Stomach (tissue), 8 donors: ENCODE measurements at regions not wholly inside any gene's neighbourhood (a gene's known extent, or its start where the extent isn't known, plus 50 kb on each side); places are given as distances from the start of the nearest gene placed in this dataset.
A peak's percentile ranks its signal among the peaks of the same experiment; 100 is the strongest.

Experiments used
- DNase-seq, 2 donors: peaks; one replicate each; pipeline versions ENCODE4 v3.0.0 to v3.0.0-alpha.2; 2013 to 2019
- H3K27ac ChIP-seq, 5 donors: fragments of 200-600 bp in 4 of 5; sonication (generic) in 4 of 5; one replicate each; pipeline ENCODE4 v1.5.1; 2013 to 2019; ENCODE audit warnings: mild to moderate bottlenecking in 1 of 5, moderate library complexity in 1 of 5
- H3K27me3 ChIP-seq, 3 donors: fragments of 200-600 bp; sonication (generic); one replicate each; pipeline ENCODE4 v1.5.1; 2017 to 2019; ENCODE audit warnings: mixed run types in 1 of 3
- H3K36me3 ChIP-seq, 4 donors: fragments of 200-600 bp; sonication (generic); 1 replicate in 3 of 4; 2 replicates in 1 of 4; pipeline ENCODE4 v1.5.1; 2016 to 2019
- H3K4me1 ChIP-seq, 4 donors: fragments of 200-600 bp; sonication (generic); one replicate each; pipeline ENCODE4 v1.5.1; 2016 to 2019
- H3K4me3 ChIP-seq, 4 donors: fragments of 200-600 bp; sonication (generic) in 3 of 4; one replicate each; pipeline ENCODE4 v1.5.1; 2016 to 2019; ENCODE audit warnings: mild to moderate bottlenecking in 1 of 4
- H3K9me3 ChIP-seq, 4 donors: fragments of 200-600 bp; sonication (generic); one replicate each; pipeline ENCODE4 v1.5.1; 2016 to 2019
- EP300 ChIP-seq: sonication (generic); formaldehyde crosslinking; IDR thresholded peaks from one replicate; pipeline ENCODE4 v1.6.1; 2017; ENCODE audit warnings: antibody characterized with exemption
- POLR2A ChIP-seq, 4 donors: fragments of 450-650 bp; IDR thresholded peaks; one replicate each; pipeline ENCODE4 v1.6.1; 2016; ENCODE audit warnings: antibody characterized with exemption in 4 of 4, control low read depth in 2 of 4, mild to moderate bottlenecking in 1 of 4, moderate library complexity in 1 of 4
- POLR2AphosphoS5 ChIP-seq, 3 donors: sonication (generic); formaldehyde crosslinking; IDR thresholded peaks; one replicate each; pipeline ENCODE4 v1.6.1; 2016; ENCODE audit warnings: antibody characterized with exemption in 3 of 3
- WGBS, 5 donors: extraction: QIAGEN DNeasy Blood & Tissue Kit in 3 of 5; methylation state at CpG; one replicate each; pipeline versions ENCODE4 v1.1.5 to v1.1.7; 2013 to 2018; 5-methylcytosine and 5-hydroxymethylcytosine counted together
- intact Hi-C: fragments of 100-400 bp; cut with DNase I; formaldehyde crosslinking; loops from one replicate; pipeline ENCODE4 v1.15.1; 2023; ENCODE audit warnings: low total_unique reads
- TF ChIP-seq, protein P1 (sequence below), 7 experiments: fragments of 450-650 bp in 4 of 7; fragments of 200-600 bp in 3 of 7; sonication (generic) in 3 of 7; IDR thresholded peaks; one replicate each; pipeline ENCODE4 v1.5.1; 2016 to 2019; ENCODE audit warnings: antibody characterized with exemption in 7 of 7, control low read depth in 2 of 7, mild to moderate bottlenecking in 1 of 7
- donor health status: healthy with polysubstance abuse.
- donor health status: Bipolar disorder and iron deficiency.
- donor health status: healthy.

GRCh38 chr1:189654906-189655305 lies 822.8 kb downstream of the BRINP3 start:
- Histone ChIP-seq H3K4me3 (no peak overlapping the region), H3K4me1 (no peaks in the 10 kb centered on the region), H3K27me3 (no peaks in the 10 kb centered on the region), H3K27ac (no peak overlapping the region), H3K36me3 (no peaks in the 10 kb centered on the region), H3K9me3 (no peaks in the 10 kb centered on the region)
- no peak for DNase-seq
- TF ChIP-seq, protein P1, sequence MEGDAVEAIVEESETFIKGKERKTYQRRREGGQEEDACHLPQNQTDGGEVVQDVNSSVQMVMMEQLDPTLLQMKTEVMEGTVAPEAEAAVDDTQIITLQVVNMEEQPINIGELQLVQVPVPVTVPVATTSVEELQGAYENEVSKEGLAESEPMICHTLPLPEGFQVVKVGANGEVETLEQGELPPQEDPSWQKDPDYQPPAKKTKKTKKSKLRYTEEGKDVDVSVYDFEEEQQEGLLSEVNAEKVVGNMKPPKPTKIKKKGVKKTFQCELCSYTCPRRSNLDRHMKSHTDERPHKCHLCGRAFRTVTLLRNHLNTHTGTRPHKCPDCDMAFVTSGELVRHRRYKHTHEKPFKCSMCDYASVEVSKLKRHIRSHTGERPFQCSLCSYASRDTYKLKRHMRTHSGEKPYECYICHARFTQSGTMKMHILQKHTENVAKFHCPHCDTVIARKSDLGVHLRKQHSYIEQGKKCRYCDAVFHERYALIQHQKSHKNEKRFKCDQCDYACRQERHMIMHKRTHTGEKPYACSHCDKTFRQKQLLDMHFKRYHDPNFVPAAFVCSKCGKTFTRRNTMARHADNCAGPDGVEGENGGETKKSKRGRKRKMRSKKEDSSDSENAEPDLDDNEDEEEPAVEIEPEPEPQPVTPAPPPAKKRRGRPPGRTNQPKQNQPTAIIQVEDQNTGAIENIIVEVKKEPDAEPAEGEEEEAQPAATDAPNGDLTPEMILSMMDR (IDR thresholded peaks at IDR 0.05), result no peak
- no peak for TF ChIP-seq EP300
- intact Hi-C loops, result no loop called here

GRCh38 chr1:189656628-189657530 lies 820.8 kb downstream of the BRINP3 start:
- WGBS, 5 donors, result 65 to 78% (median 77%) methylated on average over 5 of the region's 5 CpGs
- Histone ChIP-seq H3K27me3 (no peaks in the 10 kb centered on the region), H3K9me3 (no peaks in the 10 kb centered on the region), H3K27ac (no peak overlapping the region), H3K4me3 (no peak overlapping the region), H3K36me3 (no peaks in the 10 kb centered on the region), H3K4me1 (no peaks in the 10 kb centered on the region)
- intact Hi-C loops, result no loop called here
- TF ChIP-seq POLR2A (IDR thresholded peaks at IDR 0.05), result no peak
- TF ChIP-seq, protein P1 (IDR thresholded peaks at IDR 0.05), result no peak
- no peak for TF ChIP-seq POLR2AphosphoS5 (IDR thresholded peaks at IDR 0.05)
- TF ChIP-seq EP300, result no peak
- peak in 1 of 2 donors; percentile 11 for DNase-seq

- no peak for DNase-seq
- Histone ChIP-seq H3K9me3 (no peaks in the 10 kb centered on the region), H3K27ac (no peak overlapping the region), H3K4me3 (no peak overlapping the region), H3K4me1 (no peaks in the 10 kb centered on the region), H3K36me3 (no peaks in the 10 kb centered on the region), H3K27me3 (no peaks in the 10 kb centered on the region)
- TF ChIP-seq EP300, result no peak
- no peak for TF ChIP-seq POLR2AphosphoS5 (IDR thresholded peaks at IDR 0.05)
- no peak for TF ChIP-seq POLR2A (IDR thresholded peaks at IDR 0.05)
- TF ChIP-seq, protein P1 (IDR thresholded peaks at IDR 0.05), result no peak
- WGBS, 5 donors, result 71 to 84% (median 75%) methylated on average over 6 of the region's 6 CpGs
- intact Hi-C loops, result no loop called here
Measured at GRCh38 chr1:189657715-189658114, 819.9 kb downstream of the BRINP3 start.

GRCh38 chr1:189658381-189658780 lies 819.3 kb downstream of the BRINP3 start:
- no peak for TF ChIP-seq POLR2A (IDR thresholded peaks at IDR 0.05)
- TF ChIP-seq POLR2AphosphoS5 (IDR thresholded peaks at IDR 0.05), result no peak
- TF ChIP-seq EP300, result no peak
- no peaks in the 10 kb centered on the region for H3K4me1 ChIP-seq
- H3K27ac ChIP-seq, result no peak overlapping the region
- H3K27me3 ChIP-seq, result no peaks in the 10 kb centered on the region
- no peaks in the 10 kb centered on the region for H3K36me3 ChIP-seq
- no peaks in the 10 kb centered on the region for H3K9me3 ChIP-seq
- intact Hi-C loops, result no loop called here
- no peak overlapping the region for H3K4me3 ChIP-seq
- 42 to 65% (median 53%) methylated on average over 3 of the region's 3 CpGs for WGBS, 5 donors
- DNase-seq, result no peak

- H3K4me3 ChIP-seq, result no peak overlapping the region
- TF ChIP-seq, protein P1 (IDR thresholded peaks at IDR 0.05), result no peak
- TF ChIP-seq EP300, result no peak
- TF ChIP-seq POLR2AphosphoS5 (IDR thresholded peaks at IDR 0.05), result no peak
- TF ChIP-seq POLR2A (IDR thresholded peaks at IDR 0.05), result no peak
- no peaks in the 10 kb centered on the region for H3K9me3 ChIP-seq
- DNase-seq, result no peak
- no peak overlapping the region for H3K27ac ChIP-seq
- H3K4me1 ChIP-seq, result no peaks in the 10 kb centered on the region
- no peaks in the 10 kb centered on the region for H3K36me3 ChIP-seq
- intact Hi-C loops, result no loop called here
- H3K27me3 ChIP-seq, result no peaks in the 10 kb centered on the region
- 68 to 85% (median 73%) methylated on average over 2 of the region's 2 CpGs for WGBS, 5 donors
Measured at GRCh38 chr1:189659731-189660130, 817.9 kb downstream of the BRINP3 start.
